H1 (cell line): ENCODE measurements at regions not wholly inside any gene's neighbourhood (a gene's known extent, or its start where the extent isn't known, plus 50 kb on each side); places are given as distances from the start of the nearest gene placed in this dataset.

Experiments used
- CTCF ChIA-PET: fragments of 300-600 bp; sonication (Branson Sonifier 250); formaldehyde crosslinking; loops from one replicate; lab custom pipeline; 2021; ENCODE audit not compliant: partially characterized antibody; lab: Charles Lee
- POLR2A ChIA-PET: fragments of 300-600 bp; sonication (Branson Sonifier 250); formaldehyde crosslinking; loops from one replicate; lab custom pipeline; 2021; ENCODE audit warnings: inconsistent platforms; ENCODE audit not compliant: partially characterized antibody; lab: Charles Lee
- DNase-seq, 2 experiments: peaks; one replicate each; pipeline versions ENCODE4 v3.0.0 to v3.0.0-alpha.2; 2010 to 2022; ENCODE audit warnings: low spot score in 2 of 2, low read depth in 1 of 2, mixed read lengths in 1 of 2
- FAIRE-seq: peaks from 2 replicates; lab custom pipeline; 2011; peaks lifted over from hg19 to GRCh38; lab: Jason Lieb, UNC
- H2AFZ ChIP-seq: 2 replicates; pipeline ENCODE4 v1.8.1; 2012; ENCODE audit warnings: low read length, inconsistent platforms
- H2AK5ac ChIP-seq: 2 replicates; pipeline ENCODE4 v1.6.1; 2013; ENCODE audit warnings: low read depth, low read length
- H2BK120ac ChIP-seq: replicated peaks from 2 replicates; pipeline ENCODE3; 2013; ENCODE audit warnings: low read depth, low read length, inconsistent platforms
- H2BK12ac ChIP-seq: 2 replicates; pipeline ENCODE4 v1.6.1; 2013; ENCODE audit warnings: low read depth, low read length
- H2BK15ac ChIP-seq: 2 replicates; pipeline ENCODE4 v1.6.1; 2013; ENCODE audit warnings: low read length
- H2BK20ac ChIP-seq: 2 replicates; pipeline ENCODE4 v1.6.1; 2013; ENCODE audit warnings: low read length
- H2BK5ac ChIP-seq: 2 replicates; pipeline ENCODE4 v1.6.1; 2013; ENCODE audit warnings: low read depth, low read length
- H3K14ac ChIP-seq: 2 replicates; pipeline ENCODE4 v1.6.1; 2013; ENCODE audit warnings: inconsistent platforms; ENCODE audit not compliant: insufficient read length
- H3K18ac ChIP-seq: 2 replicates; pipeline ENCODE4 v1.6.1; 2013; ENCODE audit warnings: low read length; ENCODE audit errors: extremely low read depth
- H3K23ac ChIP-seq: 2 replicates; pipeline ENCODE4 v1.6.1; 2013; ENCODE audit warnings: inconsistent platforms; ENCODE audit not compliant: insufficient read length
- H3K23me2 ChIP-seq: 2 replicates; pipeline ENCODE4 v1.6.1; 2013; ENCODE audit warnings: low read depth, low read length
- H3K27ac ChIP-seq: 2 replicates; pipeline ENCODE4 v1.6.1; 2011; ENCODE audit warnings: low read depth, low read length, inconsistent platforms
- H3K27me3 ChIP-seq, 4 experiments: replicated peaks in 1 of 4; 1 replicate in 1 of 4; 2 replicates in 3 of 4; pipeline versions ENCODE4 v1.6.1 to v1.8.1; 2011 to 2013; ENCODE audit warnings: low read length in 3 of 4, mild to moderate bottlenecking in 3 of 4, inconsistent platforms in 2 of 4, mixed read lengths in 2 of 4, moderate library complexity in 1 of 4; ENCODE audit not compliant: control insufficient read depth in 3 of 4, insufficient read depth in 3 of 4; ENCODE audit errors: extremely low read depth in 1 of 4
- H3K36me3 ChIP-seq, 4 experiments: 2 replicates each; pipeline versions ENCODE4 v1.6.1 to v1.8.1; 2011 to 2013; ENCODE audit warnings: mild to moderate bottlenecking in 4 of 4, low read length in 3 of 4, moderate library complexity in 2 of 4, control low read depth in 1 of 4, inconsistent platforms in 1 of 4; ENCODE audit not compliant: insufficient read depth in 4 of 4, control insufficient read depth in 2 of 4
- H3K4ac ChIP-seq: replicated peaks from 2 replicates; pipeline ENCODE3; 2013; ENCODE audit warnings: low read length, low read depth, mixed read lengths, inconsistent platforms; ENCODE audit not compliant: insufficient read length
- H3K4me1 ChIP-seq, 4 experiments: replicated peaks in 1 of 4; 1 replicate in 1 of 4; 2 replicates in 3 of 4; pipeline versions ENCODE4 v1.6.1 to v1.8.1; 2011 to 2013; ENCODE audit warnings: low read length in 3 of 4, inconsistent platforms in 2 of 4, mixed read lengths in 1 of 4; ENCODE audit not compliant: insufficient read depth in 4 of 4, control insufficient read depth in 3 of 4
- H3K4me2 ChIP-seq, 2 experiments: 2 replicates each; pipeline versions ENCODE4 v1.6.1 to v1.8.1; 2011 to 2013; ENCODE audit warnings: low read depth in 2 of 2, low read length in 2 of 2, control low read depth in 1 of 2, inconsistent platforms in 1 of 2, mild to moderate bottlenecking in 1 of 2; ENCODE audit not compliant: insufficient read depth in 1 of 2
- H3K4me3 ChIP-seq, 4 experiments: fragments of 200-600, 300-600 bp in 1 of 4; sonication (generic), shearing (Covaris generic), sonication (Bioruptor Twin) in 1 of 4; 2 replicates each; pipeline versions ENCODE4 v1.5.1 to v1.8.1; 2011 to 2016; ENCODE audit warnings: low read length in 4 of 4, low read depth in 3 of 4, control low read depth in 2 of 4, inconsistent platforms in 2 of 4, mild to moderate bottlenecking in 2 of 4, mixed read lengths in 1 of 4, moderate library complexity in 1 of 4; ENCODE audit not compliant: insufficient read depth in 2 of 4; ENCODE audit errors: extremely low read depth in 1 of 4
- H3K56ac ChIP-seq: replicated peaks from 2 replicates; pipeline ENCODE3; 2013; ENCODE audit warnings: low read depth, mild to moderate bottlenecking, mixed read lengths, low read length, inconsistent platforms; ENCODE audit not compliant: insufficient read length
- H3K79me1 ChIP-seq: 2 replicates; pipeline ENCODE4 v1.6.1; 2013; ENCODE audit warnings: low read depth, low read length, control low read depth
- H3K79me2 ChIP-seq, 2 experiments: 2 replicates each; pipeline versions ENCODE4 v1.6.1 to v1.8.1; 2012 to 2013; ENCODE audit warnings: low read length in 2 of 2, mild to moderate bottlenecking in 2 of 2, inconsistent platforms in 1 of 2; ENCODE audit not compliant: insufficient read depth in 2 of 2, control insufficient read depth in 1 of 2
- H3K9ac ChIP-seq, 4 experiments: replicated peaks in 1 of 4; 1 replicate in 1 of 4; 2 replicates in 3 of 4; pipeline versions ENCODE4 v1.6.1 to v1.8.1; 2011 to 2013; ENCODE audit warnings: low read depth in 3 of 4, low read length in 3 of 4, control low read depth in 2 of 4, mild to moderate bottlenecking in 2 of 4, moderate library complexity in 2 of 4, inconsistent platforms in 1 of 4; ENCODE audit errors: extremely low read depth in 1 of 4
- H3K9me3 ChIP-seq, 2 experiments: 2 replicates each; pipeline versions ENCODE4 v1.6.1 to v1.8.1; 2012 to 2013; ENCODE audit warnings: mild to moderate bottlenecking in 2 of 2, moderate library complexity in 2 of 2, control low read depth in 1 of 2, inconsistent platforms in 1 of 2, low read depth in 1 of 2, low read length in 1 of 2, mixed read lengths in 1 of 2; ENCODE audit not compliant: insufficient read depth in 2 of 2
- H4K20me1 ChIP-seq, 2 experiments: replicated peaks in 1 of 2; 2 replicates each; pipeline versions ENCODE3 to v1.8.1; 2011 to 2013; ENCODE audit warnings: inconsistent platforms in 2 of 2, low read length in 2 of 2, mild to moderate bottlenecking in 1 of 2; ENCODE audit not compliant: insufficient read depth in 2 of 2, control insufficient read depth in 1 of 2
- H4K5ac ChIP-seq: 2 replicates; pipeline ENCODE4 v1.6.1; 2013; ENCODE audit warnings: low read length, low read depth, mixed read lengths, inconsistent platforms; ENCODE audit not compliant: insufficient read length
- H4K8ac ChIP-seq: 2 replicates; pipeline ENCODE4 v1.8.0; 2013; ENCODE audit warnings: mild to moderate bottlenecking, moderate library complexity, low read length, inconsistent platforms; ENCODE audit not compliant: insufficient read depth; ENCODE audit errors: extremely low read depth
- H4K91ac ChIP-seq: replicated peaks from 2 replicates; pipeline ENCODE3; 2013; ENCODE audit warnings: low read length, mixed read lengths, inconsistent platforms; ENCODE audit not compliant: insufficient read length
- GABPA ChIP-seq: IDR thresholded peaks from 2 replicates; pipeline ENCODE4 v1.6.1; 2011; ENCODE audit warnings: mild to moderate bottlenecking, low read length, moderate library complexity, borderline replicate concordance; ENCODE audit not compliant: insufficient read depth
- HDAC6 ChIP-seq: IDR thresholded peaks from one replicate; pipeline ENCODE4 v1.7.1; 2012; ENCODE audit warnings: low read depth, mild to moderate bottlenecking, inconsistent platforms, low read length, moderate library complexity
- RXRA ChIP-seq: IDR thresholded peaks from 2 replicates; pipeline ENCODE4 v1.6.1; 2011; ENCODE audit warnings: low read depth, mild to moderate bottlenecking, low read length, moderate library complexity; ENCODE audit not compliant: insufficient read depth
- TBP ChIP-seq: IDR thresholded peaks from 2 replicates; pipeline ENCODE4 v1.6.1; 2011; ENCODE audit warnings: low read depth, low read length, improper control_type of control experiment
- ZNF274 ChIP-seq: IDR thresholded peaks from 2 replicates; pipeline ENCODE4 v1.7.0; 2012; ENCODE audit warnings: low read length, borderline replicate concordance; ENCODE audit errors: extremely low read depth
- WGBS, 2 experiments: shearing (Covaris generic) in 1 of 2; methylation state at CpG; one replicate each; pipeline versions ENCODE4 v1.1.6 to v1.1.7; 2013 to 2015; ENCODE audit warnings: low lambda C conversion rate in 2 of 2, mixed read lengths in 2 of 2, inconsistent platforms in 1 of 2, low coverage in 1 of 2, missing lambda C conversion rate in 1 of 2; ENCODE audit not compliant: insufficient replicate concordance in 2 of 2, insufficient coverage in 1 of 2, insufficient read length in 1 of 2; ENCODE audit errors: extremely low coverage in 1 of 2, missing lambda C conversion rate in 1 of 2; 5-methylcytosine and 5-hydroxymethylcytosine counted together

GRCh38 chr6:168870982-168871381 lies 382.7 kb downstream of the THBS2 start:
- Histone ChIP-seq H2AFZ (no peak overlapping the region), H3K79me1 (no peaks in the 10 kb centered on the region), H2BK120ac (no peak overlapping the region), H3K4me3 (no peak overlapping the region), H3K9me3 (no peaks in the 10 kb centered on the region), H3K36me3 (no peaks in the 10 kb centered on the region), H3K4me1 (no peaks in the 10 kb centered on the region; a peak in 1 of 7 replicates), H3K27me3 (no peaks in the 10 kb centered on the region), H4K91ac (no peak overlapping the region), H2BK20ac (no peak overlapping the region), H4K8ac (no peak overlapping the region), H3K4ac (no peak overlapping the region), H3K23me2 (no peaks in the 10 kb centered on the region), H3K4me2 (no peak overlapping the region), H3K27ac (no peak overlapping the region), H4K5ac (no peak overlapping the region), H2AK5ac (no peak overlapping the region), H3K18ac (no peak overlapping the region), H2BK15ac (no peak overlapping the region), H3K79me2 (no peaks in the 10 kb centered on the region), H2BK5ac (no peak overlapping the region), H2BK12ac (no peak overlapping the region), H3K56ac (no peak overlapping the region), H3K9ac (no peak overlapping the region), H3K14ac (no peak overlapping the region), H4K20me1 (no peaks in the 10 kb centered on the region), H3K23ac (no peak overlapping the region)
- 84% methylated on average over 13 of the region's 13 CpGs; no CpG with 5 or more reads in 1 of the 2 experiments for WGBS, 2 experiments
- DNase-seq, result no peak
- TF ChIP-seq TBP, result no peak
- TF ChIP-seq HDAC6, result no peak
- TF ChIP-seq GABPA, result no peak
- TF ChIP-seq ZNF274, result no peak
- TF ChIP-seq RXRA, result no peak
- no peak for FAIRE-seq
- POLR2A ChIA-PET, result no interaction called here
- CTCF ChIA-PET, result no interaction called here
